SK-N-SH (cell line): ENCODE measurements at regions not wholly inside any gene's neighbourhood (a gene's known extent, or its start where the extent isn't known, plus 50 kb on each side); places are given as distances from the start of the nearest gene placed in this dataset.

Source experiments
- CTCF ChIA-PET: fragments of 300-600, 350-600 bp; formaldehyde crosslinking; extraction: SDS; loops from one replicate; lab custom pipeline; 2021; lab: Yijun Ruan, JAX
- POLR2A ChIA-PET: fragments of 350-600 bp; sonication (Branson Sonifier 250); formaldehyde crosslinking; extraction: SDS; loops from one replicate; lab custom pipeline; 2020; ENCODE audit warnings: antibody characterized with exemption, inconsistent platforms; lab: Yijun Ruan, JAX
- DNase-seq: peaks from one replicate; pipeline ENCODE4 v3.0.0; 2012
- H2AFZ ChIP-seq: fragments of 200-600 bp; sonication (generic); 2 replicates; pipeline ENCODE4 v1.8.1; 2016; ENCODE audit warnings: antibody characterized with exemption, mild to moderate bottlenecking, low read depth
- H3F3A ChIP-seq: fragments of 200-600 bp; sonication (generic); replicated peaks from 2 replicates; pipeline ENCODE3; 2016; ENCODE audit warnings: antibody characterized with exemption, mild to moderate bottlenecking; ENCODE audit not compliant: insufficient read depth
- H3K27ac ChIP-seq, 2 experiments: fragments of 200-500 bp in 1 of 2; fragments of 200-600 bp in 1 of 2; sonication (Bioruptor generic) in 1 of 2; sonication (generic), shearing (Covaris generic) in 1 of 2; 2 replicates each; pipeline versions ENCODE4 v1.5.1 to v1.6.1; 2014 to 2016; ENCODE audit warnings: low read depth in 2 of 2, inconsistent platforms in 1 of 2, low read length in 1 of 2, mild to moderate bottlenecking in 1 of 2, mixed read lengths in 1 of 2
- H3K27me3 ChIP-seq: fragments of 200-600 bp; sonication (generic), shearing (Covaris generic); 2 replicates; pipeline ENCODE4 v1.6.1; 2016; ENCODE audit warnings: mixed run types; ENCODE audit not compliant: insufficient read depth
- H3K36me3 ChIP-seq, 2 experiments: fragments of 200-500 bp in 1 of 2; fragments of 200-600 bp in 1 of 2; sonication (Bioruptor generic) in 1 of 2; sonication (generic) in 1 of 2; replicated peaks in 1 of 2; 2 replicates each; pipeline versions ENCODE3 to v1.5.1; 2014 to 2016; ENCODE audit warnings: low read length in 1 of 2, mild to moderate bottlenecking in 1 of 2; ENCODE audit not compliant: insufficient read depth in 2 of 2, control insufficient read depth in 1 of 2
- H3K4me1 ChIP-seq, 2 experiments: fragments of 200-500 bp in 1 of 2; fragments of 200-600 bp in 1 of 2; sonication (Bioruptor generic) in 1 of 2; sonication (generic), shearing (Covaris generic) in 1 of 2; 2 replicates each; pipeline versions ENCODE4 v1.5.1 to v1.6.1; 2014 to 2016; ENCODE audit warnings: low read depth in 1 of 2, low read length in 1 of 2, mixed run types in 1 of 2; ENCODE audit not compliant: insufficient read depth in 2 of 2, control insufficient read depth in 1 of 2
- H3K4me2 ChIP-seq: fragments of 200-600 bp; sonication (generic), shearing (Covaris generic); 2 replicates; pipeline ENCODE4 v1.6.1; 2017; ENCODE audit warnings: mixed run types
- H3K4me3 ChIP-seq, 2 experiments: fragments of 200-500 bp in 1 of 2; fragments of 200-600 bp in 1 of 2; sonication (Bioruptor generic) in 1 of 2; sonication (generic), shearing (Covaris generic) in 1 of 2; 2 replicates each; pipeline versions ENCODE4 v1.5.1 to v1.8.1; 2014 to 2016; ENCODE audit warnings: low read depth in 2 of 2, inconsistent platforms in 1 of 2, low read length in 1 of 2, mild to moderate bottlenecking in 1 of 2, mixed read lengths in 1 of 2, moderate library complexity in 1 of 2
- H3K79me2 ChIP-seq: fragments of 200-600 bp; sonication (generic); 2 replicates; pipeline ENCODE4 v1.8.1; 2017; ENCODE audit warnings: mild to moderate bottlenecking; ENCODE audit not compliant: insufficient read depth
- H3K9ac ChIP-seq: fragments of 200-600 bp; sonication (generic); 2 replicates; pipeline ENCODE4 v1.6.1; 2017; ENCODE audit warnings: mixed run types
- H3K9me2 ChIP-seq: fragments of 200-600 bp; sonication (generic); 2 replicates; pipeline ENCODE4 v1.6.1; 2017; ENCODE audit warnings: mixed run types
- H3K9me3 ChIP-seq: fragments of 200-600 bp; sonication (generic); 2 replicates; pipeline ENCODE4 v1.6.1; 2017; ENCODE audit warnings: mixed run types, mild to moderate bottlenecking, moderate library complexity
- H4K20me1 ChIP-seq: fragments of 200-600 bp; sonication (generic); 2 replicates; pipeline ENCODE4 v1.6.1; 2017; ENCODE audit warnings: mild to moderate bottlenecking, mixed run types; ENCODE audit not compliant: insufficient read depth
- ELF1 ChIP-seq: IDR thresholded peaks from 2 replicates; pipeline ENCODE4 v1.4.0; 2012
- FOXM1 ChIP-seq: IDR thresholded peaks from 2 replicates; pipeline ENCODE4 v1.4.0; 2012; ENCODE audit warnings: low read depth, mild to moderate bottlenecking
- GABPA ChIP-seq: IDR thresholded peaks from 2 replicates; pipeline ENCODE4 v1.4.0; 2012; ENCODE audit warnings: low read depth, mild to moderate bottlenecking
- JUND ChIP-seq: IDR thresholded peaks from 2 replicates; pipeline ENCODE4 v1.4.0; 2012
- MEF2A ChIP-seq: IDR thresholded peaks from 2 replicates; pipeline ENCODE4 v1.4.0; 2012; ENCODE audit warnings: low read depth, borderline replicate concordance
- NFIC ChIP-seq: IDR thresholded peaks from 2 replicates; pipeline ENCODE4 v1.4.0; 2012; ENCODE audit warnings: borderline replicate concordance
- NRF1 ChIP-seq: IDR thresholded peaks from 2 replicates; pipeline ENCODE4 v1.6.1; 2012; ENCODE audit warnings: low read depth, mild to moderate bottlenecking, low read length
- PBX3 ChIP-seq: IDR thresholded peaks from 2 replicates; pipeline ENCODE4; 2012
- REST ChIP-seq: IDR thresholded peaks from 2 replicates; pipeline ENCODE4 v1.6.1; 2012; ENCODE audit warnings: mild to moderate bottlenecking, low read depth, low read length, moderate library complexity
- RXRA ChIP-seq: IDR thresholded peaks from 2 replicates; pipeline ENCODE4 v1.4.0; 2012; ENCODE audit warnings: low read depth, mild to moderate bottlenecking, borderline replicate concordance
- SIN3A ChIP-seq: IDR thresholded peaks from 2 replicates; pipeline ENCODE4 v1.6.1; 2012; ENCODE audit warnings: low read depth, mild to moderate bottlenecking, low read length, moderate library complexity, borderline replicate concordance
- TEAD4 ChIP-seq: IDR thresholded peaks from 2 replicates; pipeline ENCODE4 v1.4.0; 2012; ENCODE audit warnings: mild to moderate bottlenecking, borderline replicate concordance; ENCODE audit not compliant: insufficient read depth
- YY1 ChIP-seq: IDR thresholded peaks from 2 replicates; pipeline ENCODE4 v1.4.0; 2012; ENCODE audit warnings: low read depth, mild to moderate bottlenecking
- ZBTB33 ChIP-seq: IDR thresholded peaks from 2 replicates; pipeline ENCODE4 v1.4.0; 2012; ENCODE audit warnings: low read depth, borderline replicate concordance
- WGBS: methylation state at CpG from one replicate; pipeline ENCODE4 v1.1.6; 2017; ENCODE audit warnings: low lambda C conversion rate; 5-methylcytosine and 5-hydroxymethylcytosine counted together
- TF ChIP-seq, protein P1 (sequence below): IDR thresholded peaks from 2 replicates; pipeline ENCODE4 v1.4.0; 2012; ENCODE audit warnings: low read depth, borderline replicate concordance
- TF ChIP-seq, protein P2 (sequence below): fragments of 200-600 bp; sonication (generic); IDR thresholded peaks from 2 replicates; pipeline ENCODE4 v1.6.1; 2017; ENCODE audit warnings: antibody characterized with exemption, mild to moderate bottlenecking, moderate library complexity

GRCh38 chr17:54307351-54307750 is 484.6 kb downstream of the KIF2B start:
- Histone ChIP-seq H3K9ac (no peak overlapping the region), H3K4me1 (no peaks in the 10 kb centered on the region), H3K9me3 (0 out of 2 replicates have a peak, but pooled peaks cover 5% of the 10 kb centered on the region), H3F3A (no peaks in the 10 kb centered on the region), H3K79me2 (no peaks in the 10 kb centered on the region), H3K27ac (no peak overlapping the region), H3K9me2 (no peaks in the 10 kb centered on the region), H3K4me3 (no peak overlapping the region), H4K20me1 (no peaks in the 10 kb centered on the region), H3K36me3 (no peaks in the 10 kb centered on the region), H3K27me3 (no peaks in the 10 kb centered on the region), H3K4me2 (no peak overlapping the region), H2AFZ (no peak overlapping the region)
- DNase-seq = no peak
- no peak for TF ChIP-seq JUND
- TF ChIP-seq FOXM1 = no peak
- no peak for TF ChIP-seq ZBTB33
- TF ChIP-seq, protein P1, sequence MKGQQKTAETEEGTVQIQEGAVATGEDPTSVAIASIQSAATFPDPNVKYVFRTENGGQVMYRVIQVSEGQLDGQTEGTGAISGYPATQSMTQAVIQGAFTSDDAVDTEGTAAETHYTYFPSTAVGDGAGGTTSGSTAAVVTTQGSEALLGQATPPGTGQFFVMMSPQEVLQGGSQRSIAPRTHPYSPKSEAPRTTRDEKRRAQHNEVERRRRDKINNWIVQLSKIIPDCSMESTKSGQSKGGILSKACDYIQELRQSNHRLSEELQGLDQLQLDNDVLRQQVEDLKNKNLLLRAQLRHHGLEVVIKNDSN = no peak
- no peak for TF ChIP-seq ELF1
- TF ChIP-seq NFIC = no peak
- no peak for TF ChIP-seq TEAD4
- no peak for TF ChIP-seq SIN3A
- TF ChIP-seq RXRA = no peak
- no peak for TF ChIP-seq GABPA
- no peak for TF ChIP-seq NRF1
- TF ChIP-seq, protein P2, sequence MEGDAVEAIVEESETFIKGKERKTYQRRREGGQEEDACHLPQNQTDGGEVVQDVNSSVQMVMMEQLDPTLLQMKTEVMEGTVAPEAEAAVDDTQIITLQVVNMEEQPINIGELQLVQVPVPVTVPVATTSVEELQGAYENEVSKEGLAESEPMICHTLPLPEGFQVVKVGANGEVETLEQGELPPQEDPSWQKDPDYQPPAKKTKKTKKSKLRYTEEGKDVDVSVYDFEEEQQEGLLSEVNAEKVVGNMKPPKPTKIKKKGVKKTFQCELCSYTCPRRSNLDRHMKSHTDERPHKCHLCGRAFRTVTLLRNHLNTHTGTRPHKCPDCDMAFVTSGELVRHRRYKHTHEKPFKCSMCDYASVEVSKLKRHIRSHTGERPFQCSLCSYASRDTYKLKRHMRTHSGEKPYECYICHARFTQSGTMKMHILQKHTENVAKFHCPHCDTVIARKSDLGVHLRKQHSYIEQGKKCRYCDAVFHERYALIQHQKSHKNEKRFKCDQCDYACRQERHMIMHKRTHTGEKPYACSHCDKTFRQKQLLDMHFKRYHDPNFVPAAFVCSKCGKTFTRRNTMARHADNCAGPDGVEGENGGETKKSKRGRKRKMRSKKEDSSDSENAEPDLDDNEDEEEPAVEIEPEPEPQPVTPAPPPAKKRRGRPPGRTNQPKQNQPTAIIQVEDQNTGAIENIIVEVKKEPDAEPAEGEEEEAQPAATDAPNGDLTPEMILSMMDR = no peak
- ChIA-PET CTCF (no interaction called here), POLR2A (no interaction called here)
- 22% methylated on average over 5 of the region's 5 CpGs for WGBS

DNA sequence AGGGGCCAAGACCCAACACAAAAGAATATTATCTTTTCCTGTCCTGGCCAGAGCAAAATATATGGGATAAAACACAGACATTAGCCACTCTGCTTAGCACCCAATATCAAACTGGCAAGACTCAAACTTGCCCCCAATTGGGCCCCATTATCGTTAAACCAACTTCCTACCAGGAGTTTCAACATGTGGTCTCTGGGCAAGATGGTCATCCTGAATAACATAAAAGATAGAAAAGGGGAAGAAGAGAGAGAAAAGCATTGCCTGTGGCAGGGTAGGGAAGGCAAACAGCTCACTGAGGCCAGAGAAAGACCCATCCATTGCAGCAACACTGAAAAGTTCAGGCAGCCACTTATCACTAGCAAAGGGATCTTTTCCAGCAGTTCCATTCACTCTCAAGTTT is 502.1 kb downstream of the KIF2B start:
- TF ChIP-seq GABPA (no peak), PBX3 (no peak), YY1 (no peak), NFIC (no peak), REST (no peak), MEF2A (no peak)
- TF ChIP-seq, all 33 proteins: peak for 0
- POLR2A ChIA-PET = no interaction called here
- Histone ChIP-seq H3K4me1 (no peaks in the 10 kb centered on the region), H2AFZ (no peak overlapping the region), H4K20me1 (no peaks in the 10 kb centered on the region), H3K27me3 (no peaks in the 10 kb centered on the region), H3F3A (no peaks in the 10 kb centered on the region), H3K9me3 (no peaks in the 10 kb centered on the region; the same call in 1 of the 2 replicates), H3K4me3 (no peak overlapping the region), H3K36me3 (no peaks in the 10 kb centered on the region), H3K4me2 (no peak overlapping the region), H3K27ac (no peak overlapping the region), H3K9me2 (no peaks in the 10 kb centered on the region; the same call in 1 of the 2 replicates), H3K9ac (no peak overlapping the region), H3K79me2 (no peaks in the 10 kb centered on the region)
- DNase-seq = no peak
- 0% methylated on average over 1 of the region's 1 CpG for WGBS
- CTCF ChIA-PET = no interaction called here
